ENCODE measurements at regions not wholly inside any gene's neighbourhood (a gene's known extent, or its start where the extent isn't known, plus 50 kb on each side); places are given as distances from the start of the nearest gene placed in this dataset.

DNA sequence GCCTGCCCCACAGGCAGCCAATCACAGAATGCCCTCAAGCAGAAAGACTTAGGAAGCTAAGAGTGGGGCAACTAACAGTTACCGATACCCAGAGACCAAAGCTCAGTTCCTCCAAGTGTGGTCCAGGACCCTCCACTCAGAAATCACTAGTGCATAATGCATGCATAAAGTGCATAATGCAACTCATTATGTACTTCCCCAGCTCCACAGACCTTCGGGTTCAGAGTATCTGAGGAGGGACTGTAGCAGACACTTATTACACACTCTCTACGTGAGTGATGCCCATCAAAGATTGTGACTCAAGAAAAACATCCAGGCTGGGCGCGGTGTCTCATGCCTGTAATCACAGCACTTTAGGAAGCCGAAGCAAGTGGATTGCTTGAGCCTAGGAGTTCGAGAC is 328.0 kb downstream of the BCOR start:
- no peak overlapping the region for H3K23ac ChIP-seq (ENCODE audit: low read depth, low read length)
- peaks cover 2% of the 10 kb centered on the region for H3K4me1 ChIP-seq (ENCODE audit: control insufficient read depth, insufficient read depth, low read length)
- no peak overlapping the region for H2AFZ ChIP-seq (replicated peaks; ENCODE audit: low read length, poor library complexity)
- intact Hi-C loops (cut with micrococcal nuclease) = no loop called here
- H2BK20ac ChIP-seq (ENCODE audit: low read depth, low read length) = no peak overlapping the region
- ChIA-PET POLR2A (ENCODE audit: unreplicated experiment) (no interaction called here), CTCF (no interaction called here)
- no peak overlapping the region for H2AK5ac ChIP-seq (ENCODE audit: low read depth, low read length)
- no peaks in the 10 kb centered on the region for H3K36me3 ChIP-seq (ENCODE audit: control insufficient read depth, insufficient read depth, low read length)
- ATAC-seq (ENCODE audit: low read depth) = no peak
- H3K4ac ChIP-seq (ENCODE audit: low read depth, low read length) = no peak overlapping the region
- no peak overlapping the region for H3K4me2 ChIP-seq (ENCODE audit: low read depth, low read length)
- no peaks in the 10 kb centered on the region for H3K9me3 ChIP-seq (ENCODE audit: control insufficient read depth, insufficient read depth, low read length)
- no peak overlapping the region for H3K27ac ChIP-seq (ENCODE audit: insufficient read depth, low read length)
- H4K8ac ChIP-seq (ENCODE audit: low read depth in 2 of 2, low read length in 2 of 2) = no peak overlapping the region
- H2BK5ac ChIP-seq (ENCODE audit: low read depth, low read length, poor library complexity, severe bottlenecking) = no peak overlapping the region
- WGBS, 2 experiments (ENCODE audit: extremely low coverage in 2 of 2, insufficient read length in 1 of 2) = no CpG with 5 or more reads among the region's 7 CpGs
- TF ChIP-seq, protein P1, sequence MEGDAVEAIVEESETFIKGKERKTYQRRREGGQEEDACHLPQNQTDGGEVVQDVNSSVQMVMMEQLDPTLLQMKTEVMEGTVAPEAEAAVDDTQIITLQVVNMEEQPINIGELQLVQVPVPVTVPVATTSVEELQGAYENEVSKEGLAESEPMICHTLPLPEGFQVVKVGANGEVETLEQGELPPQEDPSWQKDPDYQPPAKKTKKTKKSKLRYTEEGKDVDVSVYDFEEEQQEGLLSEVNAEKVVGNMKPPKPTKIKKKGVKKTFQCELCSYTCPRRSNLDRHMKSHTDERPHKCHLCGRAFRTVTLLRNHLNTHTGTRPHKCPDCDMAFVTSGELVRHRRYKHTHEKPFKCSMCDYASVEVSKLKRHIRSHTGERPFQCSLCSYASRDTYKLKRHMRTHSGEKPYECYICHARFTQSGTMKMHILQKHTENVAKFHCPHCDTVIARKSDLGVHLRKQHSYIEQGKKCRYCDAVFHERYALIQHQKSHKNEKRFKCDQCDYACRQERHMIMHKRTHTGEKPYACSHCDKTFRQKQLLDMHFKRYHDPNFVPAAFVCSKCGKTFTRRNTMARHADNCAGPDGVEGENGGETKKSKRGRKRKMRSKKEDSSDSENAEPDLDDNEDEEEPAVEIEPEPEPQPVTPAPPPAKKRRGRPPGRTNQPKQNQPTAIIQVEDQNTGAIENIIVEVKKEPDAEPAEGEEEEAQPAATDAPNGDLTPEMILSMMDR (conservative IDR thresholded peaks at IDR 0.05; ENCODE audit: low read depth, low read length) = no peak
- TF ChIP-seq MXI1 (IDR thresholded peaks at IDR 0.05; ENCODE audit: borderline replicate concordance, low read depth, low read length) = no peak
- no peak for TF ChIP-seq RAD21 (IDR thresholded peaks at IDR 0.05; ENCODE audit: low read length)
- no peak for TF ChIP-seq BHLHE40 (IDR thresholded peaks at IDR 0.05; ENCODE audit: low read depth, low read length)
- no peak for TF ChIP-seq CEBPB (IDR thresholded peaks at IDR 0.05; ENCODE audit: low read depth, low read length)
- no peak for TF ChIP-seq MAFK (IDR thresholded peaks at IDR 0.05; ENCODE audit: low read depth, low read length)
- TF ChIP-seq ELK1 (IDR thresholded peaks at IDR 0.05; ENCODE audit: borderline replicate concordance, low read depth, low read length) = no peak
- no peak for TF ChIP-seq FOS (IDR thresholded peaks at IDR 0.05; ENCODE audit: low read depth, low read length)
- TF ChIP-seq RFX5 (IDR thresholded peaks at IDR 0.05; ENCODE audit: low read depth, low read length) = no peak
- TF ChIP-seq POLR2A (IDR thresholded peaks at IDR 0.05; ENCODE audit: low read depth, low read length) = no peak
- TF ChIP-seq SMC3 (IDR thresholded peaks at IDR 0.05; ENCODE audit: low read depth, low read length) = no peak
- no peak for TF ChIP-seq RCOR1 (IDR thresholded peaks at IDR 0.05; ENCODE audit: insufficient replicate concordance, low read length)
- no peak for TF ChIP-seq MAZ (IDR thresholded peaks at IDR 0.05; ENCODE audit: borderline replicate concordance, low read depth, low read length)
- no peak overlapping the region for H2AK9ac ChIP-seq (replicated peaks; ENCODE audit: low read depth, low read length, poor library complexity)
- 0 out of 2 replicates have a peak, but pooled peaks cover 3% of the 10 kb centered on the region for H3K9me1 ChIP-seq (ENCODE audit: insufficient read depth, low read length)
- dilution Hi-C loops (cut with HindIII; ENCODE audit: low sequenced_read_pairs, unreplicated experiment) = no loop called here
- H4K91ac ChIP-seq (ENCODE audit: insufficient read depth, low read depth, low read length) = no peak overlapping the region
- peaks cover 7% of the 10 kb centered on the region; the same call in 1 of the 2 replicates for H3K27me3 ChIP-seq (ENCODE audit: control insufficient read depth, insufficient read depth, low read length)
- no peak overlapping the region for H3K4me3 ChIP-seq (ENCODE audit: insufficient read depth, low read depth, low read length)
- H4K5ac ChIP-seq (ENCODE audit: low read depth, low read length) = no peak overlapping the region
- no peak overlapping the region for H3K18ac ChIP-seq (ENCODE audit: low read depth, low read length)
- in situ Hi-C loops (cut with MboI; ENCODE audit: low sequenced_read_pairs) = no loop called here
- H3K14ac ChIP-seq (replicated peaks; ENCODE audit: low read depth, low read length) = no peak overlapping the region
- H2BK15ac ChIP-seq (ENCODE audit: low read depth, low read length) = no peak overlapping the region
- no TSS peak for BruUV-seq (replicated peaks)
- H3K9ac ChIP-seq (ENCODE audit: low read depth, low read length) = no peak overlapping the region
- H3K79me1 ChIP-seq (ENCODE audit: low read depth in 1 of 2, low read length in 2 of 2) = no peaks in the 10 kb centered on the region
- H4K20me1 ChIP-seq (ENCODE audit: insufficient read depth, low read length) = no peaks in the 10 kb centered on the region
- DNase-seq = no peak
- no peak overlapping the region for H3K56ac ChIP-seq (ENCODE audit: extremely low read depth, insufficient read depth, low read length)
- H2BK120ac ChIP-seq (ENCODE audit: low read depth, low read length) = no peak overlapping the region

Measured in IMR-90 (cell line).